GM18870 (cell line): ENCODE measurements at regions not wholly inside any gene's neighbourhood (a gene's known extent, or its start where the extent isn't known, plus 50 kb on each side); places are given as distances from the start of the nearest gene placed in this dataset.

ENCODE experiments used
- ATAC-seq: cut with Tn5 transposase; IDR thresholded peaks from one replicate; pipeline ENCODE4 v1.9.1; 2021; ENCODE audit warnings: moderate library complexity; ENCODE audit not compliant: unreplicated experiment

DNA sequence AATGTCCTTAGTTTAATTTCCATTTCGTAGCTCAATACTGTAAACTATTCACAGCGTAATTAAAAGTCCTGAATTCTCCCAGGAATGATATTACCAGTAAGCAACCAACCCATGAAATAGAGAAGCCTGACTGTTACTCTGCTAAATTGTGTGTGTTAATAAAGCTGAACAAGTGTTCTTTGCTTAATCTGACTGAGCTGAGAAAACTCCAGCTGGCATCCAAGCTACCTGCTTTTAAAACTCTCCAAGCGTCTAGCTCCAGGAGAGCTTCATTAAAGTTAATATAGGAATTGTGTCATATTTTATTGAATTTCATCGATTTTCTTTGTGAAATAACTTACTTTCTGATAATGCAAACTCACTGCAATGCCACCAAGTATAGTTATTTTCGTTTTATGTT lies 524.4 kb downstream of the SLC16A7 start:
- ATAC-seq = no peak

DNA sequence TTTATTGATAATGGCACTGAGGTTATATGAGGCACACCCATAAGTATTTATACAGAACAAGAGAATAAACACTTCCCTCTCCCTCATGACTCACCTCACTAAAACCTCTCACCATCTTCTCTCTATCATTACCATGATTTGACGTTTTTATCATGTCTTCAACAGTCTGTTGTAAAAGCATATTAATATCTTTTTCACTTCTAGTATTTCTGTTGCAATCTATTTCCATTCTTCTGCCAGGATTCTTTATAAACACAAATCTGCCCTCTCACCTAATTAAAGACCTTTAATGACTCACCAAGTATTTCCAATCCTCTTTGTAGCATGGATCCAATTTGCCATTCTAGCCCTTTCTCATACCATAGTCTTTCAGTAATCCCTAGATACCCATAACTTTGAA lies 527.7 kb downstream of the SLC16A7 start:
- no peak for ATAC-seq

DNA sequence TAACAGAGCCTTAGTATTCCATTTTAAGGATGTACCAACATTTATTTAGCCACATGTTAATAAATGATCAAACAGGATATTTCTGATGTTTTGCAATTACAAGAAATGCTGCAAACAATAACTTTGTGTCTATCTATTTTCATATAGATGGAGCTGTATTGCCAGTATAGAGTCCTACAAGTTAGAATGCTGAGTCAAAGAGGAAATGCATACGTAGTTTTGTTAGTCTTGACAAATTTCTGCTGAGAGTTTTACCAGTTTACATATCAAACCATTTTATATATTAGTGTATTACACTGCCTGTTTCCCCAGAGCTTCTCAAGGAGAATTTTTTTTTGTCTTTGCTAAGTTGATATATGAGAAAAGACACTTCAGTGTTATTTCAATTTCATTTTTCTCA lies 541.7 kb downstream of the SLC16A7 start:
- ATAC-seq = no peak

DNA sequence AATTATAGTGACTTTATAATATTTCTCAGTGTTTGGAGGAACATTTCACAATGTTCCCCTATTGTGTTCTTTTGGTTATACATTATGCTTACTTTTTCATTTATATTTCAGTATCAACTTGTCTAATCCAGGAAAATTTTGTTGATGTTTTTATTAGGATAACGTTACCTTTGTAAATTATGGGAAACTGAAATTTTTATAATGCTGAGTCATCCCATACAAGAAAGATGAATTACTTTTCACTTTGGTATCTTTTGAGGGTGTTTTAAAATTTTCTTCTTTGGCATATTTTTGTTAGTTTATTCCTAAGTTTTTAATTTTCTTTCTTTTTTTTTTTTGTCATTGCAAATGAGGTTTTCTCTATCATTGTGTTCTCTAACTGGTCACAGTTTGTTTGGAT lies 542.7 kb downstream of the SLC16A7 start:
- ATAC-seq = no peak

DNA sequence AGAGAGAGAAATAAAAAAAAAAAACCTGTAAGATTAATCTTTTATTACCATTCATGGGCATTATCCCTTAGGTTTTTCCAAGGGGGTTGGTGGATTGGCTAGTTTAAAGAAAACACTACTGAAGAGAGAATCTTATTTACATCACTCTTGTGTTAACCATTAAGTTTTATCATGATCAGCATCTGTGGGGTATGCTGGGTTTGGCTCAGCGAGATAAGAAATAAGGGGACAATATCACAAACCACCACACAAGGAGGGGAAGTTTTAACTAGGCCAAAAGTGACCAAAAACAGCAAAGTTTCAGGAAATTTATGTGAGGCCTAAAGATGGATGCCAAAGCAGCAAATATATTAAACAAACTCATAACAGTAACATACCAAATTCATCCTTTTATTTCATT lies 548.6 kb downstream of the SLC16A7 start:
- ATAC-seq = no peak

DNA sequence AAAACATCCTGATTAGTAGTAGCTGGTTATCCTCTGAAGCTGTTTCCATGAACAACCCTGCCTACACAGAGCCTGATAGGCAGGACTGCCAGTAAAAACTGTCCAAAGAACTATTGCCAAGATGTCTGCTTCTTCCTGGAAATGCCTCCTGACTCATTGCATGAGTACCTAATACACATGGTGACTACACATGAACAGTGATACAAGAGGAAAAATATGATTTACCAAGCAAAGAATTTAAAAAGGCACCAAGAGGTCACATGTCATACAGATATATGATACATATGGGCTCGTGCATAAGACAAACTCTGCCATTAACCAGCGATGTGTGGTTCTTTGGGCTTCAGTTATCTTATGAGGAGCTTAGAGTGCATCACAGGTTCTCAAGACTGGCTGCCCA lies 552.3 kb downstream of the SLC16A7 start:
- ATAC-seq = no peak

DNA sequence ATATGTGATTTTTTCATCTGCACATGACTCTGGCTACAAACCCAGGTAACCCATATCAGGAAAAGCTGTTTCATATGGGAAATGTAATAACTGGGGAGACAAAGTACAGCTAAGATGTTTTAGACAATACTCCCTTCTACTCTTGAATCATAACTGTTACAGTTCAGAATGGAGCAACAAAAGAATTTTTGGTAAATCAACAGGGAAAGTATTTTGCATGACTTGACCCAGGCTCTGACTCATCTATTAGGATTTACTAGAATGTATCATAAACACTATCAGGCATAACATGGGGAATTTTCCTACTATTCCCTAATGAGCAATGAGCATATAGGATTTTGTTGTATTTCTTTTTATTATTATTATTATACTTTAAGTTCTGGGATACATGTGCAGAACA lies 553.0 kb downstream of the SLC16A7 start:
- ATAC-seq = no peak

DNA sequence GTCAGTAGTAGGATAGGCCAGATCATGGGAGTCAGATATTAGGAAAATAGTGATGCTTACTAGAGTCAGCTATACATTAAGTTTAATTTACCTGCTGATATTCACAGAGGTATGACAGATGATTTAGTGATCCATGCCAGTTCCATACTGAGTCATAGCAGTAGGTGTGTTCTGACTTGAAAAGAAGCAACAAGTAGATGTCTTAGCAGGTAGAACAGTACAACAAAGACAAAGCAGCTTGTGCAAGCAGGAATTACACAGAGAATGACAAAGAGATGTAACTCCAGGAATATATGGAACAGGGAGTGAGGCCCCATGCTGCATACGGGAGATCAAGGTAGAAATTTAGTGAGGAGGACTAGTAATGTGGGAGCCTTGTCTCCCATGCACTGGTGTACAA lies 556.9 kb downstream of the SLC16A7 start:
- ATAC-seq = no peak

DNA sequence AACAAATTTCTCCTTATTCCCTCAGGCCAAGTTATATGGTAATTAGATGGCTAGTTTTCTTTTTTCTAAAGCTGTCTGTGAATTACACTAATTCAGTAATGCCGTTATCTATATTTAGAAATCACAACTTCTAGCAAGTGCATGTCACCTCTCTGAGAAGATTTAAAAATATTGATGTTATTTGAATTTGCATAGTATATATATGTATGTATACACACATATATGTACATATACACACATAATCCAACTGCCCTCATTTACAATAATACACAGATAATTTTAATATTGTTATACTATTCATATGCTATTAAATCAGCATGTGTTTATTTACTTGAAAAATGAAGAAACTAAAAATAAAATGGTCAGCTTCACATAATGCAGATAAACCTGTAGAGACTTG lies 563.9 kb downstream of the SLC16A7 start:
- no peak for ATAC-seq

DNA sequence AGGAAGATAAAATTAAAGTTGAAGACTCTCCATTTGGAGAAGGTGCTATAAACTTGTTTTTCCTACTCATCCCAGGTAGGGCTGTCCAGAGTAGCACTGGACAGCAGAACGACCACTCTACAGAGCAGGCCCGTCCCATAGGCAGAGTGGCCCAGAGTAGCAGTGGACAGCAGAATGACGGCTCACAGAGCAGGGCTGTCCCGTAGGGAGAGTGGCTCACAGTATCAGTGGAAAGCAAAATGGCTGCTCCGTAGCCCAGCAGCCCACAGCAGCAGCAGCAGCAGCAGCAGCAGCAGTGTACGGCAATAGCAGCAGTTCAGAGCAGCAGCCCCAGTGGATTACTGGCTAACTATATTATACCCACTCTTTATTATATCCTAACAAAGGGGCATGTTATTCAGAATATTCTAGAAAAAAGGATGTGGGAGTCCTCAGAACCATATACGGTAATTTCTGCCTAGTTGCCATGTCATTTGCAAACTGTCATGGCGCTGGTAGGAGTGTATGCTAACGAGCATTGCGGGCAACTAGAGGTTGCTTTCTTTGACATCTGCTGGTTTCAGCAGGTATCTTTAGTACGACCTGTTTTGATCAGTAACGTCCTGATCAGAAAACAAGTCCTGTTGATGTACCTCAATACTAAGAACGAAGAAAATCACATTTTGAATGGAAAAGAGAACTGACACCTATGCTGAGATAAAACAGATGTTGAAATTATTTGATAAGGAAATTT lies 567.3 kb downstream of the SLC16A7 start:
- no peak for ATAC-seq

DNA sequence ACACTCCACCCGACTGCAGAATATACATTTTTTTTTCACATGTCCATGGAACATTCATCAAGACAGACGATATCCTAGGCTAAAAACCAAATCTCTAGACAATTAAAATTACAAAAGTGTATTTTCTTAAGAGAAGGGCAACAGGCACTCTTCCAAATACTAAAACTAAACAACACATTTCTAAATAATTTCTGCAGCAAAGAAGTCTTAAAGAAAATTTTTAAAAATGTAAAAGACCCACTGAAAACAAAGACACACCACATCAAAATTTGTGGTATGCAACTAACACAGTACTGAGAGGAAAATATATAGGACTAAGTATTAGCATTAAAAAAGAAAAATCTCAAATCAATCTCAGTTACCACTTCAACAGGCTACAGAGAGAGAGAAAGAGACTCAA lies 570.0 kb downstream of the SLC16A7 start:
- no peak for ATAC-seq

DNA sequence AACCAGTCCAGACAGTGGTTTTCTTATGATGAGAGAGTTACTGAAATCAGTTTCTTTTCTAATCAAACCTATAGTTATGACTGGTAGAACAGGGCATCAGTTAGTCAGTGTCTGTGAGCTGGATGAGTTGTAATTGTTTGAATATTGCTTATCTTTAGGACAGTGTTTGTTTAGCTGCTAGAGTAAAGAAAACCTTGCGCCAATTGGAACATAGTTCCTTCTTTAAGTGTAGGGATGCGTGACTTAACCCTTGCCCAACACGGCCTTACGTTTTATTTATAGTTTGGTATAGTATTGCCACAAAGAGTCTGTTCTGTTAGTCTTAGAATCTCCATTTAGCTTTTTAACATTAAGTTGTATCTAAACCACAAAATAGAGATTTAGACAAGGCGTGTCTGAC lies 572.6 kb downstream of the SLC16A7 start:
- no peak for ATAC-seq

DNA sequence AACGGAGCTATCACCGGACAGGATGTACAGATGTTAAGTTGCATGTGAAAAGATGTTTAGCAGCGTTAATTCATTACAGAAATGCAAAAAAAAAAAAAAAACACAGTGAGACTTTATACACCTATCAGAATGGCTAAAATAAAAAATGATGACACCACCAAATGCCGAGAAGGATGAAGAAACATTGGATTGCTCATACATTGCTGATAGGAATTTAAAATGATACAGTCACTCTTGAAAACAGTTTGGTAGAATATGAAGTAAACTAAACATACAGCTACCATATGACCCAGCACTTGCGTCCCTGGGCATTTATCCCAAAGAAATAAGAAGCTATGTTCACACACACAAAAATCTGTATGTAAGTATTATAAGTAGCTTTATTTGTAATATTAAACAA lies 574.1 kb downstream of the SLC16A7 start:
- ATAC-seq = no peak

DNA sequence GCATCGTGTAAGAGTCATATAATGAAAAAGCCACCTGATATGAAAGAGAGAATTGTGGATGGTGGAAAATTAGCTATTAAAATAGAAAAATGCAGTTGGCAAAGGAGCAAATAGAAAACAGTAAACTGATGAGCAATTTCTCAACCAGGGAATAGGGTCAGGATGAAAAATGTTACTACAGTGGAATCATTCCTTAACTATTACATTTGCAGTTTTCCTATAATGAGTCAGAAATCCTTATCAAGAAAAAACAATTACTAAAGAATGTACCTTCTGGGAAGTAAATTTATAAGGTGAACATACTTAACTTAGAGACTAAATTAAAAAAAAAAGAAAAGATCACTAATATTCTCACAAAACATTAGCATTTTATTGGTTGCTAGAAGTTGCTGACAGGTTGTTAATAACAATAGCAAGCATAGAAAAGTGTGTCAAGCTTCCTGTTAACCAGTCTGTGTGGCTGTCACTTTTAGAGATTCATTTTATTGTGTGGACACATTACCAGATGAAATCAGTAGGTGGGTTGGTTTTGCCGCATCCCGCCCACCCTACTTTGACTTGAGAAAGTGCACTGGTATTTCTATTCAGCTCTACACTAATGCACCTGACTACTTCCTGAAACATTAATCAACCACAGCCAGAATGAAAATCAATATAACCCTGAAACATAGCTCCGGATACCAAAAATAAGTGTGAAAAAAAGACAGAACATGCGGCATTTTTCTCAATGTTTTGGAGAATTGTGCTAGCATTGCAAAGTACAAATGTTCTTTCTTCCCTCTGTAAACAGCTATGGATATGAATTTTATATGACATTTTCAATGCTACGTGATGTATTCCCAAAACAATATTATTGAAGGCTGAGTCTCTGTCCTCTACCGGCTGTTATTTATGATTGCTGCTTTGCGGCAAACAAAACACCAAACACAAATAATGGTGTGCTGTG lies 576.7 kb downstream of the SLC16A7 start:
- ATAC-seq = no peak

DNA sequence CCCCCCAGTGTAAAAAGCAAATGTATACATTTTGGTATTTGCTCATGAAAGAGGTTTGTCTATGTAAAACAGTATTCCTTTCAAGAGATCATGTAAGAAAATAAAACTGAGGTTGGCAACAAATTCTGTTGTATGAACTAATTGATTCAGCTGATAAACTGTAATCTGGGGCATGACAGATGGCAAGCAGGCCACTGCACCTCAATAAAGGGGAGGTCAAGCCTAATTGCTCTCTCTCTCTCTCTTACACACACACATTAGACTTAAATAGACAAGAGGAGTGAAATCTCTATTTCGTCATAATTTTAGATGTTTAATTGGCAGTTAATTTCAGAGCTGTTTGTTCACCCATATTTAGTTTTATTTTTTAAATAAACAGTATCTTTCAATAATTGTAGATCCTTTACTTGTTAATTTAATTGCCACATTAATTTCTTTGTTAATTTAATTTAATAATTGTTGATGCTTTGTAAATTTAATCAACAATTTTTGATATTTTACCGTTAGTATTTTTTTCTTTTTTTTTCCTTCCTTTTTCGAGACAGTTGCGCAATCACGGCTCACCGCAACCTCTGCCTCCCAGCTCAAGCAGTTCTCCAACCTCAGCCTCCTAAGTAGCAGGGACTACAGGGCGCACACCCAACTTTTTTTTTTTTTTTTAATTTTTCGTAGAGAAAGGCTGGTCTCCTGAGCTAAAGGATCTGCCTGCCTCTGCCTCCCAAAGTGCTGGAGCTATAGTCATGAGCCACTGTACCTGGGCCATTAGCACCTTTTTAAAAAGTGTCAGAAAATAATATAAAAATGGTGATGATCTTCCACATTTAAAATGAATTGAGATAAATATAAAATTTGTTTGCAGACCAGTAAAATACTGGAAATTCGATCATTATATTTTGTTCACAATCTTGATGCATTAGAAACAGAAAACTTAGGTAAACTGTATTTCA lies 577.7 kb downstream of the SLC16A7 start:
- ATAC-seq = no peak

DNA sequence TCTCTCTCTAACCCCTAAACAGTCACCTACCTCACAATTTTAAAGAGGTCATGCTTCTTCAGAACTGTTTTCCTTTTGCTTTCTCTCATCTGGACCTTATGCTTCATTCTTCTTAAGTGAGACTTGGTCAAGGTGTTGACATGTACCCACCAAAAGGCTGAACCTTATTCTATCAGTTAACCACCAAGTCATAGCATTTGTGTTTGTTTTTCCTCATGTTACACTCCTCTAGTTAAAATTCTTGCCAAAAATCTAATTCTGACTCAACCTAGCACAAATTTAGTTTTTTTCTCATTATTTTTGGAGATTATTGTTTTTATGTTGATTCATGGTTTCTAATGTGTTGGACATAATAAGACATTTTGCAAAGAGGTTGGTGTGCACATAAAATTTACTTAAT lies 578.6 kb downstream of the SLC16A7 start:
- ATAC-seq = no peak

DNA sequence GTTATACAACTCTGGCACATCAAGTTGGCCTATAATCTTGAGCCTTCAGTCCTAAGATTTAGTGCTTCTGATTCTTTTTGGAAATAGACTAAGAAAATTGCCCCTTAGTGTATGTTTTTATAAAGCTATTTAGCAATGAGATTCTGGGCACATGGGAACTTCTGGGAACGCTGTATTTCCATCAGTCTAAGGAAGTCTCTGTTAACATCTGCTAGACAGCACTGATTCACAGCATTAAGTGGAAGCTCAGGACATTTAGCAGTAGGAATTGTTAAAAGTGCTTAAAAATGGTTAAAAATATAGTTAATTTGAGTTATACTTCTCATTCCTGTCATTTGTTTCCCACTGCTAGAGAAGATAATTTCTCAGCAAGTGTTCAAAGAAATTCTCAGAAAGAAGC lies 579.1 kb downstream of the SLC16A7 start:
- no peak for ATAC-seq

DNA sequence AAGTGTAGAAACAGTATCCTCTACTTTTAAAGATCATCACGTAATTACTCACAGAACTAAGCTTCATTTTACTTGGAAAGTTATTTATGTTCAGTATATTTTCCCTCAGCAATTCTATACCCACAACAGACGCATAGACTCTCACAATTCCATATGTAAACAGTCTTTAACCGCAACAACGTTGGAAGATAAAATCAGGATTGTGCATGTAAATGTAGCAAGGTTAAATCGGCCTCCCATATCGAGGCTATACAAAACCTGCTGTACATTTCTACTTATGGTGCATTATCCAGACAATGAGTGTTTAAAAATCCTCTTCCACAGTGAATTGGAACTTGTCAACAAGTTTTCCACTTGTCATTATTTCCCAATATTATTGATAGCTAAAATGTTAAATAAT lies 581.1 kb downstream of the SLC16A7 start:
- ATAC-seq = no peak

DNA sequence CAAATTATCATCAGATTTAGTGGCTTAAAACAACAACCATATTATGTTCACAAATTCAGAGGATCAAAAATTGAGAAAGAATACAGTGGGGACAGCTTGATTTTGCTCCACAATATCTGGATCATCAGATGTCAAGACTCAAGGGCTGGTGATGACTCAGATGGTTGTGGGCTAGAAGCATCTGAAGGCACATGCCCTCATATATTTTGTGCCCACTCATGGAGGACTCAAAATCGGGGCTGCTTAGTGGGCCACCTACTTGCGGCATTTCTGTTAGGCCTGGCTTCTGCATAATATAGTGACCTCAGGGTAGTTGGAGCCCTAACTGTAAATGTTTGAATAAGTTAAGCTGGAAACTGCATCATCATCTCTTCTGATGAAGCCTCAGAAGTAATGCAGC lies 584.5 kb downstream of the SLC16A7 start:
- ATAC-seq = no peak

DNA sequence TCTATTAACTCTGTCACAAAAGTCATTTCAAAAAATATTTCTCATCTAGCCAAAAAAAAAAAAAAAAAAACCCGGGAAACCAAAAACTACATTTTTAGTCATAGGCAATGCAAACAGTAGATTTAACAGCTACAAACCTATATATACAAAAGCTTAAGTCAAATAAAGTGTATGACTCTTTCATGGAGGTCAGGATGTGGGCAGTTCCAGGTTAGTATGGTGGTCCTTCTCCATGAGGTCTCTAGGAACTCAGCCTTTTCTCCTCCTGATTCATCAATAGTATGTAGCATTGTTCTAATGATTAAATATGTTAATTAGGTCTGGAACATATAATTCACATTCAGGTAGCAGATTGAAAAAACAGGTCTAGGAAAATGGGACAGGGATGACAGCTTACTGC lies 586.5 kb downstream of the SLC16A7 start:
- no peak for ATAC-seq

DNA sequence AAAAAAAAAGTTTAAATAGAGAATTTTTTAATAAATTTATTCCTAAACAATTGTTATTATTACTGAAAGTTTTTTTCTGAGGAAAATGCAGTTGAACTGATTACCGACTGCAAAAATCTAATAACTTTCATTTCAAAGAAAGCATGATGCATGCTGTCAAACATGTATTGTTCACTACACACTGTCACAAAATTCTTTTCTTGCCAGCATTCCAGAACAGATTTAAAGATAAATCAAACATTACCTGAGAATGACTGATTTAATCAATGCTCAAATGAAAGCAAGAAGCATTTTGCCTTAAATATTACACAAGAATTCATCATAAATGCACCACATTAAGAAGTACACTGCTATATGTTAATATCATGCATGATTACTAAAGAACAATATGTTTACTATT lies 588.3 kb downstream of the SLC16A7 start:
- no peak for ATAC-seq
